ENCODE measurements at regions not wholly inside any gene's neighbourhood (a gene's known extent, or its start where the extent isn't known, plus 50 kb on each side); places are given as distances from the start of the nearest gene placed in this dataset.

DNA sequence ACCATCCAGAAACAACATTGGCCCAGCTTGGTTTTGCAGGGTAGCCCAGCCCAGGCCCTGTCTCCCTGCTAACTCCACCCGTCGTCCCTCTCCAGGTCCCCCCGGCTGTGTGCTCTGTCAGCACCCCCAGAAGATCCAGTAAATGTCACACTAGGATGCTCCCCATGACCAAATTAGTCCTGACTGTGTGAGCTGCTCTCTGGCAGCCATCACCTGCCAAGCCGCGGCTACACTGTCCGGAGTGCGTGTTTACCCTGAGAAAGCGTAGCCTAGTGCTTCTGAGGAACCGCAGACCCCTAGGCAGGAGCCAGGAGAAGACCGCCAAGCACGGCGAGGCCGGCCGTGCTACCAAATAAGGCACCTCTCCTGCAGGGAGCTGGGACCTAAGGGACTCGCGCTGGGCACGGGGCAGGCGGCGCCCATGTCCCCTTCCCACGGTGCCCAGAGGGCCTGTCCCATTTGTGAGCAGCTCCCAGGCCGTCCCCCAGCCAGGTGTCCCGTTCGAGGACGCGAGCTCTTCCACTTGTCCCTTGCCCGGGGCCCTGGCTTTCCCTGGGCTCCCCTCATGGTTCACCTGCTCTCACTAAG is 849.9 kb downstream of the RNF144A start:
- Histone ChIP-seq H3K27me3 (ENCODE audit: insufficient read depth, low read depth, low read length) (no peaks in the 10 kb centered on the region), H3K27ac (ENCODE audit: low read length) (no peak overlapping the region), H2AFZ (ENCODE audit: low read depth, low read length) (no peak overlapping the region), H3K36me3 (ENCODE audit: insufficient read depth, low read length) (no peaks in the 10 kb centered on the region), H3K4me2 (ENCODE audit: low read length) (no peak overlapping the region), H3K9me3 (ENCODE audit: low read length) (peaks cover 6% of the 10 kb centered on the region), H3F3A (ENCODE audit: insufficient read depth, low read length, poor library complexity, severe bottlenecking) (no peaks in the 10 kb centered on the region), H3K79me2 (replicated peaks; ENCODE audit: insufficient read depth, low read length) (no peaks in the 10 kb centered on the region), H4K20me1 (ENCODE audit: insufficient read depth) (no peaks in the 10 kb centered on the region), H3K9me2 (ENCODE audit: insufficient read depth, low read length) (no peaks in the 10 kb centered on the region), H3K4me3 (ENCODE audit: low read length) (no peak overlapping the region), H3K9ac (ENCODE audit: low read length) (no peak overlapping the region)
- TF ChIP-seq EZH2 (IDR thresholded peaks at IDR 0.05; ENCODE audit: borderline replicate concordance, insufficient read depth, low read length, poor library complexity, severe bottlenecking) (no peak), MXI1 (conservative IDR thresholded peaks at IDR 0.05; ENCODE audit: poor library complexity, severe bottlenecking) (no peak), POLR2AphosphoS5 (IDR thresholded peaks at IDR 0.05) (no peak), SMC3 (conservative IDR thresholded peaks at IDR 0.05; ENCODE audit: poor library complexity) (no peak), RAD21 (conservative IDR thresholded peaks at IDR 0.05) (no peak), EP300 (conservative IDR thresholded peaks at IDR 0.05; ENCODE audit: poor library complexity, severe bottlenecking) (no peak), TAF1 (IDR thresholded peaks at IDR 0.05; ENCODE audit: low read depth) (no peak)
- TF ChIP-seq, protein P1, sequence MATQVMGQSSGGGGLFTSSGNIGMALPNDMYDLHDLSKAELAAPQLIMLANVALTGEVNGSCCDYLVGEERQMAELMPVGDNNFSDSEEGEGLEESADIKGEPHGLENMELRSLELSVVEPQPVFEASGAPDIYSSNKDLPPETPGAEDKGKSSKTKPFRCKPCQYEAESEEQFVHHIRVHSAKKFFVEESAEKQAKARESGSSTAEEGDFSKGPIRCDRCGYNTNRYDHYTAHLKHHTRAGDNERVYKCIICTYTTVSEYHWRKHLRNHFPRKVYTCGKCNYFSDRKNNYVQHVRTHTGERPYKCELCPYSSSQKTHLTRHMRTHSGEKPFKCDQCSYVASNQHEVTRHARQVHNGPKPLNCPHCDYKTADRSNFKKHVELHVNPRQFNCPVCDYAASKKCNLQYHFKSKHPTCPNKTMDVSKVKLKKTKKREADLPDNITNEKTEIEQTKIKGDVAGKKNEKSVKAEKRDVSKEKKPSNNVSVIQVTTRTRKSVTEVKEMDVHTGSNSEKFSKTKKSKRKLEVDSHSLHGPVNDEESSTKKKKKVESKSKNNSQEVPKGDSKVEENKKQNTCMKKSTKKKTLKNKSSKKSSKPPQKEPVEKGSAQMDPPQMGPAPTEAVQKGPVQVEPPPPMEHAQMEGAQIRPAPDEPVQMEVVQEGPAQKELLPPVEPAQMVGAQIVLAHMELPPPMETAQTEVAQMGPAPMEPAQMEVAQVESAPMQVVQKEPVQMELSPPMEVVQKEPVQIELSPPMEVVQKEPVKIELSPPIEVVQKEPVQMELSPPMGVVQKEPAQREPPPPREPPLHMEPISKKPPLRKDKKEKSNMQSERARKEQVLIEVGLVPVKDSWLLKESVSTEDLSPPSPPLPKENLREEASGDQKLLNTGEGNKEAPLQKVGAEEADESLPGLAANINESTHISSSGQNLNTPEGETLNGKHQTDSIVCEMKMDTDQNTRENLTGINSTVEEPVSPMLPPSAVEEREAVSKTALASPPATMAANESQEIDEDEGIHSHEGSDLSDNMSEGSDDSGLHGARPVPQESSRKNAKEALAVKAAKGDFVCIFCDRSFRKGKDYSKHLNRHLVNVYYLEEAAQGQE (IDR thresholded peaks at IDR 0.05; ENCODE audit: borderline replicate concordance) = no peak
- TF ChIP-seq, protein P2, sequence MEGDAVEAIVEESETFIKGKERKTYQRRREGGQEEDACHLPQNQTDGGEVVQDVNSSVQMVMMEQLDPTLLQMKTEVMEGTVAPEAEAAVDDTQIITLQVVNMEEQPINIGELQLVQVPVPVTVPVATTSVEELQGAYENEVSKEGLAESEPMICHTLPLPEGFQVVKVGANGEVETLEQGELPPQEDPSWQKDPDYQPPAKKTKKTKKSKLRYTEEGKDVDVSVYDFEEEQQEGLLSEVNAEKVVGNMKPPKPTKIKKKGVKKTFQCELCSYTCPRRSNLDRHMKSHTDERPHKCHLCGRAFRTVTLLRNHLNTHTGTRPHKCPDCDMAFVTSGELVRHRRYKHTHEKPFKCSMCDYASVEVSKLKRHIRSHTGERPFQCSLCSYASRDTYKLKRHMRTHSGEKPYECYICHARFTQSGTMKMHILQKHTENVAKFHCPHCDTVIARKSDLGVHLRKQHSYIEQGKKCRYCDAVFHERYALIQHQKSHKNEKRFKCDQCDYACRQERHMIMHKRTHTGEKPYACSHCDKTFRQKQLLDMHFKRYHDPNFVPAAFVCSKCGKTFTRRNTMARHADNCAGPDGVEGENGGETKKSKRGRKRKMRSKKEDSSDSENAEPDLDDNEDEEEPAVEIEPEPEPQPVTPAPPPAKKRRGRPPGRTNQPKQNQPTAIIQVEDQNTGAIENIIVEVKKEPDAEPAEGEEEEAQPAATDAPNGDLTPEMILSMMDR (IDR thresholded peaks at IDR 0.05; ENCODE audit: poor library complexity, severe bottlenecking) = no peak

DNA sequence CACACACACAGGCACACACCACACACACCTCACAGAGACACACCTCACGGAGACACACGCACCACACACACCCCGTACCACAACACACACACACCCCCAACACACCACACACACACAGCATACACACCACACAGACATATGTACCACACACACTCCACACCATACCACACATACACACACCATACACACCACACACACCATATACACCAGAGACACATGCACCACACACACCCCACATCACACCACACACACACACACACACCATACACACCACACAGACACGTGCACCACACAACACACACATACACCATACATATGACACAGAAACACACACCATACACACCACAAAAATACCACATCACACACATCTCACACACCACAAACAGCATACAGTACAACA is 850.7 kb downstream of the RNF144A start:
- no peaks in the 10 kb centered on the region for H3F3A ChIP-seq (ENCODE audit: insufficient read depth, low read length, poor library complexity, severe bottlenecking)
- H3K36me3 ChIP-seq (ENCODE audit: insufficient read depth, low read length) = no peaks in the 10 kb centered on the region
- no peak overlapping the region for H3K4me3 ChIP-seq (ENCODE audit: low read length)
- TF ChIP-seq RAD21 (conservative IDR thresholded peaks at IDR 0.05) (no peak), POLR2AphosphoS5 (IDR thresholded peaks at IDR 0.05) (no peak), TAF1 (IDR thresholded peaks at IDR 0.05; ENCODE audit: low read depth) (no peak), EZH2 (IDR thresholded peaks at IDR 0.05; ENCODE audit: borderline replicate concordance, insufficient read depth, low read length, poor library complexity, severe bottlenecking) (no peak)
- TF ChIP-seq, protein P1 (IDR thresholded peaks at IDR 0.05; ENCODE audit: borderline replicate concordance) = no peak
- TF ChIP-seq, protein P2 (IDR thresholded peaks at IDR 0.05; ENCODE audit: poor library complexity, severe bottlenecking) = no peak
- H3K79me2 ChIP-seq (replicated peaks; ENCODE audit: insufficient read depth, low read length) = no peaks in the 10 kb centered on the region
- H3K9me3 ChIP-seq (ENCODE audit: low read length) = peaks cover 6% of the 10 kb centered on the region
- no peak overlapping the region for H3K27ac ChIP-seq (ENCODE audit: low read length)
- no peak overlapping the region for H3K9ac ChIP-seq (ENCODE audit: low read length)
- no peaks in the 10 kb centered on the region for H4K20me1 ChIP-seq (ENCODE audit: insufficient read depth)
- H3K27me3 ChIP-seq (ENCODE audit: insufficient read depth, low read depth, low read length) = no peaks in the 10 kb centered on the region
- H3K4me2 ChIP-seq (ENCODE audit: low read length) = no peak overlapping the region
- no peaks in the 10 kb centered on the region for H3K9me2 ChIP-seq (ENCODE audit: insufficient read depth, low read length)
- H2AFZ ChIP-seq (ENCODE audit: low read depth, low read length) = no peak overlapping the region

Measured in neural cell (in vitro differentiated cells).